Choroid plexus epithelial cell (primary cell): ENCODE measurements at regions not wholly inside any gene's neighbourhood (a gene's known extent, or its start where the extent isn't known, plus 50 kb on each side); places are given as distances from the start of the nearest gene placed in this dataset.

Experiments used
- DNase-seq: peaks from one replicate; pipeline ENCODE4 v3.0.0-alpha.2; 2010; ENCODE audit warnings: low read depth
- H3K4me3 ChIP-seq: 2 replicates; pipeline ENCODE4 v1.5.1; 2011; ENCODE audit warnings: low read depth, mild to moderate bottlenecking, control low read depth, low read length, moderate library complexity
- TF ChIP-seq, protein P1 (sequence below): conservative IDR thresholded peaks from 2 replicates; pipeline ENCODE4 v1.5.1; 2011; ENCODE audit warnings: low read depth, mild to moderate bottlenecking, control low read depth, inconsistent platforms, low read length, moderate library complexity

DNA sequence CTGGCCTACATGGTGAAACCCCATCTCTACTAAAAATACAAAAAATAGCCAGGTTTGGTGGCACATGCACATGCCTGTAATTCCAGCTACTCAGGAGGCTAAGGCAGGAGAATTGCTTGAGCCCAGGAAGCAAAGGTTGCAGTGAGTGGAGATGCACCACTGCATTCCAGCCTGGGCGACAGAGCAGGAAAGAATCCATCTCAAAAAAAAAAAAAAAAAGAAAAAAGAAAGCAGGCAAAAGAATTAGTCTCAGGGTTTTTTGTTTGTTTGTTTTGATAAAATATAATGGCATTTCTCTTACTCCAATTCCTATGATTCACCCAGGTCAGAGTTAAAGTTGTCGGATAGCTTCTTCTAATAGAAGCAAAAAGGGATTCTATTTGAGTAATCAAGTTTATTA is 67.0 kb upstream of the ATG10 start:
- peak; percentile 30 for DNase-seq
- H3K4me3 ChIP-seq: no peak overlapping the region
- TF ChIP-seq, protein P1, sequence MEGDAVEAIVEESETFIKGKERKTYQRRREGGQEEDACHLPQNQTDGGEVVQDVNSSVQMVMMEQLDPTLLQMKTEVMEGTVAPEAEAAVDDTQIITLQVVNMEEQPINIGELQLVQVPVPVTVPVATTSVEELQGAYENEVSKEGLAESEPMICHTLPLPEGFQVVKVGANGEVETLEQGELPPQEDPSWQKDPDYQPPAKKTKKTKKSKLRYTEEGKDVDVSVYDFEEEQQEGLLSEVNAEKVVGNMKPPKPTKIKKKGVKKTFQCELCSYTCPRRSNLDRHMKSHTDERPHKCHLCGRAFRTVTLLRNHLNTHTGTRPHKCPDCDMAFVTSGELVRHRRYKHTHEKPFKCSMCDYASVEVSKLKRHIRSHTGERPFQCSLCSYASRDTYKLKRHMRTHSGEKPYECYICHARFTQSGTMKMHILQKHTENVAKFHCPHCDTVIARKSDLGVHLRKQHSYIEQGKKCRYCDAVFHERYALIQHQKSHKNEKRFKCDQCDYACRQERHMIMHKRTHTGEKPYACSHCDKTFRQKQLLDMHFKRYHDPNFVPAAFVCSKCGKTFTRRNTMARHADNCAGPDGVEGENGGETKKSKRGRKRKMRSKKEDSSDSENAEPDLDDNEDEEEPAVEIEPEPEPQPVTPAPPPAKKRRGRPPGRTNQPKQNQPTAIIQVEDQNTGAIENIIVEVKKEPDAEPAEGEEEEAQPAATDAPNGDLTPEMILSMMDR: no peak

DNA sequence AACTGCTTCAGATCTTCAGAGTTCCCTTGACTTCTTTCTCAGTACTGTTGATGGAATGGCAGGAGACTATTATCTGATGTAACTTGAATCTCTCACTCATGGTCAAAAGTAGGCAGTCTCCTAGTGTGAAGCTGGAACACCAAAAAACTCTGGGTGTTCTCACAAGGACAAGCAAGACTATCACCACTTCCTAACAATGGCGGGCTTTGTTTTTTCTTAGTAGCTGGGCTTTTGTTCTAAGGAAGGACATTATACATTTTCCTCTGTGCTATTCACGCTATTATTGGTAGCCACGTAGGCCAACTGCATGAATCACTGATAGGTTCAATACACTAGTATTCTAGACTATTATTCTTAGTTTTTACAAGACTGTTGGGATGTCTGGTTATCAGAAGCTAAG is 67.7 kb upstream of the ATG10 start:
- no peak overlapping the region for H3K4me3 ChIP-seq
- DNase-seq: no peak
- TF ChIP-seq, protein P1: no peak

DNA sequence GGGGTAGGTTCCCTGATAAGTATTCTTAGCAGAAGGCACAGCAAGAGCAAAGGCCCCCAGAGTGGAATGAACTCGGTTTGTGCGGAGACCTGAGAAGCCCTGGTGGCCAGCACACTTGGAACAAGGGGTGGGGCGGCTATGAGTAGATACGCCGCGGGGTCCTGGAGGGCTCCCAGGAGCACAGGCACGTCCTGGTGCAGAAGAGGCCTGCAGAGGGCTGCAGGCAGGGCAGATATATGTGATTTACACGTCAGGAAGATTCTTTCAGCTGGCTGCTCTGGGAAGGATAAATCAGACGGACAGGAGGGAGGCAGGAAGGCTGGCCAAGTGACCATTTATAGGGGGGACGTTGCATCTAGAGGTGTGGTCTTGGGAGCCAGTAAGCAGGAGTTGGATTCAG is 70.2 kb upstream of the ATG10 start:
- TF ChIP-seq, protein P1: no peak
- H3K4me3 ChIP-seq: no peak overlapping the region
- DNase-seq: no peak

DNA sequence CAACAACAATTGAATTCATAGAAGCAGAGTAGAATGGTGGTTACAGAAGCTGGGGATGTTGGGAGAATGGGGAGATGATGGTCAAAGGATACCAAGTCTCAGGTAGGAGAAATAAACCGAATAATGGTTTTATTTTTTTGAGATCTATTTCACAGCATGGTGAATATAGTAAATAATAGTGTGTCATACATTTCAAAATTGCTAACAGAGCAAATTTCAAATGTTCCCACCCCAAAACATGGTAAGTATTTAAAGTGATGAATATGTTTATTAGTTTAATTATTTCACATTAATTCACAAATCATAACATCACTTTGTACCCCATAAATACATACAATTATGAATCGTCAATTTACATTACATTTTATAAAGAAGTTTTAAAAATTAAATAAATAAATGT is 72.7 kb upstream of the ATG10 start:
- DNase-seq: no peak
- H3K4me3 ChIP-seq: no peak overlapping the region
- TF ChIP-seq, protein P1: no peak

DNA sequence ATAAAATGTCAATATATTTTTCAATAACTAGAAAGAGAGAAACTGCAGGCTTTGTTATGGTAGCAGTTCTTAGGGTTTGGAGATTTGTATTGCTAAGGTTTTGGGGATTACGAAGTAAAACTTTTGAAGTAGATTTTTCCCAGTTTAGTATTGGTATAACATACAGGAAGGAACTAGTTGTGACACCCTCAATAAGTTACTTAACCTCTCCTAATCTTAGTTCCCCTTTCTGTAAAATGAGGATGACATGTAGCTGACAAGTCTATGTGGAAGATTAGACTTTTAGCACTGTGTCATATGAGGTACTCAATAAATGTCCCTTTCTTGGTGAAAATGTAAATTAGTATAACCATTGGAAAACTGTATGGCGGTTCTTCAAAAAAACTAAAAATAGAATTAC is 73.4 kb upstream of the ATG10 start:
- no peak overlapping the region for H3K4me3 ChIP-seq
- TF ChIP-seq, protein P1: no peak
- DNase-seq: no peak

DNA sequence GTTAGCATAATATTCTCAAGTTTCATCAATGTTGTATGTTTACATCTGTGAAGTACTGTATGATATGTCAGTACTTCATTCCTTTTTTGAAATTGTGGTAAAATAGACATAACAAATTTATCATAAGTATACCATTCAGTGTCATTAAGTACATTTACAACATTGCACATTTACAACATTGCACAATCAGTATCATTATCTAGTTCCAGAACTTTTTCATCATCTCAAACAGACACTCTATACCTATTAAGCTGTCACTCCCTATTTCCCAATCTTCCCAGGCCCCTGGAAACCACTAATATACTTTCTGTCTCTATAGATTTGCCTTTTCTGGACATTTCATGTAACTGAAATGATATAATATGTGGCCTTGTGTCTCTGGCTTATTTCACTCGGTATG is 75.1 kb upstream of the ATG10 start:
- no peak overlapping the region for H3K4me3 ChIP-seq
- TF ChIP-seq, protein P1: no peak
- DNase-seq: no peak

DNA sequence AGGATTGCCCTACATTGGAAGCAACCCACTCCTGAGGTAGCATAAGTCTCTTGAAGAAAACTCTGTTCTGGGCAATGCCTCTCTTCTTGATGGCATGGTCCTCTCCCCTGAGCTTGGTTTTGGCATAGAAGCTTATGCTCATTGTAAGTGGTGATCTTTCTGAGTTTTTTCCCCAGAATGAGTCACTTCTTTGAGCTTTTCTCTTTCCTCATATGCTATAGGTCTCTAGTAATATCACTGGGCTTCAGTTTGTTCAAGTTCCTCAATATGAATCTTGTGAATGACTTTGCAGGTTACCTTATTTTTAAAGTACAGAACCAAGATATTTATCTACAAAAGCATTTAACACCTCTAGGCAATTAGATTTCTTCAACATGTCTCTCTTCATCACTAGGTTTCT is 76.5 kb upstream of the ATG10 start:
- TF ChIP-seq, protein P1: no peak
- peak; percentile 10 for DNase-seq
- H3K4me3 ChIP-seq: no peak overlapping the region
